Loucy (cell line): ENCODE measurements at regions not wholly inside any gene's neighbourhood (a gene's known extent, or its start where the extent isn't known, plus 50 kb on each side); places are given as distances from the start of the nearest gene placed in this dataset.
"Not testable (repeated sequence)": the region's sequence is repeated elsewhere in the genome, so short reads cannot be mapped to it uniquely, and the experiment has no call there.

Source experiments
- H2AFZ ChIP-seq: fragments of 200-600 bp; sonication (generic); 2 replicates; pipeline ENCODE4 v1.6.0; 2016; ENCODE audit warnings: antibody characterized with exemption, mild to moderate bottlenecking, low read length, moderate library complexity
- H3F3A ChIP-seq: fragments of 200-600 bp; 2 replicates; pipeline ENCODE4 v1.6.0; 2016; ENCODE audit warnings: antibody characterized with exemption, low read depth, mild to moderate bottlenecking
- H3K27me3 ChIP-seq: fragments of 200-600 bp; sonication (generic); 2 replicates; pipeline ENCODE4 v1.6.1; 2014; ENCODE audit warnings: low read length, mild to moderate bottlenecking; ENCODE audit not compliant: insufficient read depth, poor library complexity, severe bottlenecking
- H3K36me3 ChIP-seq: fragments of 200-600 bp; sonication (generic); 2 replicates; pipeline ENCODE4 v1.6.1; 2016; ENCODE audit warnings: low read length; ENCODE audit not compliant: insufficient read depth
- H3K4me1 ChIP-seq: fragments of 200-600 bp; sonication (generic); 2 replicates; pipeline ENCODE4 v1.5.1; 2014; ENCODE audit warnings: low read length, mild to moderate bottlenecking; ENCODE audit not compliant: insufficient read depth, poor library complexity, severe bottlenecking
- H3K4me2 ChIP-seq: fragments of 200-600 bp; sonication (generic); 2 replicates; pipeline ENCODE4 v1.6.0; 2014; ENCODE audit warnings: antibody characterized with exemption, low read length, low read depth, mild to moderate bottlenecking; ENCODE audit not compliant: poor library complexity, severe bottlenecking
- H3K4me3 ChIP-seq: fragments of 200-600 bp; sonication (generic); 2 replicates; pipeline ENCODE4 v1.5.1; 2014; ENCODE audit warnings: low read length, mild to moderate bottlenecking, mixed read lengths; ENCODE audit not compliant: poor library complexity, severe bottlenecking
- H3K79me2 ChIP-seq: fragments of 200-600 bp; sonication (generic); 2 replicates; pipeline ENCODE4 v1.6.1; 2014; ENCODE audit warnings: low read length; ENCODE audit not compliant: insufficient read depth
- H3K9ac ChIP-seq: fragments of 200-600 bp; sonication (generic); 2 replicates; pipeline ENCODE4 v1.6.0; 2014; ENCODE audit warnings: mild to moderate bottlenecking, low read depth, low read length, moderate library complexity; ENCODE audit not compliant: poor library complexity, severe bottlenecking
- H3K9me2 ChIP-seq: fragments of 200-600 bp; sonication (generic); replicated peaks from 2 replicates; pipeline ENCODE4 v1.6.1; 2016; ENCODE audit warnings: low read depth, low read length, mixed read lengths
- H3K9me3 ChIP-seq: fragments of 200-600 bp; sonication (generic); 2 replicates; pipeline ENCODE4 v1.6.1; 2014; ENCODE audit warnings: mild to moderate bottlenecking, antibody characterized with exemption, low read length, low read depth; ENCODE audit not compliant: insufficient read depth
- H4K20me1 ChIP-seq: fragments of 200-600 bp; sonication (generic); 2 replicates; pipeline ENCODE4 v1.6.0; 2014; ENCODE audit warnings: antibody characterized with exemption, low read length, mild to moderate bottlenecking; ENCODE audit not compliant: insufficient read depth, poor library complexity, severe bottlenecking

DNA sequence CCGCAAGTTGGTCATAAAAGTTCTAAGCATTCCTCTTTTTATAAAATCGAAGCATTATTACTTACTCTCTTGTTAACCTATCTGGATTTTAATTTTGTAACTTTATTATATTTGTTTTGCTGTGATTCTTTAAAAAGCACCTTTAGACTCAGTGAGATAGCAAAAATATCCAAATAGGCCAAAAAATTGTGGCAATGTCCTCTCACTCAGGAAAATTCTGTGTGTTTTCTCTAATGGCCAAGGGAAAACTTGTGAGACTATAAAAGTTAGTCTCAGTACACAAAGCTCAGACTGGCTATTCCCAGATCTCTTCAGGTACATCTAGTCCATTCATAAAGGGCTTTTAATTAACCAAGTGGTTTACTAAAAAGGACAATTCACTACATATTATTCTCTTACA is 386.4 kb downstream of the OR4F29 start, which contains the start of gene OR4F5:
Gene OR4F5, plus strand, starts transcription at position 301 of the 400 bp plus-strand sequence.
- H2AFZ ChIP-seq, H3K9ac ChIP-seq, H3K4me1 ChIP-seq, H3K36me3 ChIP-seq, H3K79me2 ChIP-seq, H3K27me3 ChIP-seq, H3F3A ChIP-seq, H3K4me3 ChIP-seq, H4K20me1 ChIP-seq, H3K4me2 ChIP-seq, H3K9me2 ChIP-seq, H3K9me3 ChIP-seq: not testable (repeated sequence)

DNA sequence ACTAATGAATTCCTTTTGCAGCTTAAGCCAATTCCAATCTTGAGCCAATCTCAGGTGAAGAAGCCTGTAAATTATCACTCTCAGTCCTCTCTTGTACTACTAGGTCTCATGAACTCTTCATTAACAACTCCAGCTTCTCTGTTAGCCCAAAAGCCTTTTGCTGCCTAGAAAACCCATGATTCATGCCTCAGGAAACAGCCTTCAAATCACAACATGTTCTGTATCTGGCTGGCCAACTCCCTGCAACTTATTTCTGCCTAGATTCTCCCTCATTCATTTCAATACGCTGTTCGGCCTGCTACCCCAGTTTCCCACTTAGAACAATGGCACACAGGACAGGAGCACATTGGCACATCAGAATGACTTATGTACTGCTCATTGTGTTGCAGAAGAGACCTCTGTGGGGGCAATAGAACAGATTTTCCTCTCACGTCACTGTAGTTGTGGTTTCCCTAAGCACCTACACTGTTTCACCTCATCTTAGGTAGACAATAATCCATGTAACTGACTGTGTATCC is 395.4 kb downstream of the OR4F29 start:
- not testable (repeated sequence) for H3K36me3 ChIP-seq, H3F3A ChIP-seq, H3K27me3 ChIP-seq, H3K4me1 ChIP-seq, H3K4me3 ChIP-seq, H3K9me3 ChIP-seq, H3K4me2 ChIP-seq, H3K79me2 ChIP-seq, H2AFZ ChIP-seq, H3K9ac ChIP-seq, H3K9me2 ChIP-seq, H4K20me1 ChIP-seq

DNA sequence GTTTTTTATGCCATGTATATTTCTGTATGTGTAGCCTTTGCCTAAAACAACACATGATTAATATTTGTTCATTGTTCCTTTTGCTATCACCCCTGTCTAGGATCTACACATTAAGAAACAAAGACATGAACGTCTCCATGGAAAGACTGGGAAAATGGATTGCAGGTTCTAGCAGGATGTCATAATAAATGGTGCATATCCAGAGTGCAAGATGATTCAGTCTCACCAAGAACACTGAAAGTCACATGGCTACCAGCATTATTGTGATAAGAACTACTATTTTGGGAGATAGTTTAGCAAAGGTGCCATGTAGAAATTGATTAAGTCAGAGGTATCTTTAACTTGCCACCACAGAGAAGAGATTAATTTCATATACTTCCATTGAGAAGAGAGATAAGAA is 398.3 kb downstream of the OR4F29 start:
- not testable (repeated sequence) for H3K4me2 ChIP-seq, H3K79me2 ChIP-seq, H2AFZ ChIP-seq, H3K4me1 ChIP-seq, H3K9me3 ChIP-seq, H3K4me3 ChIP-seq, H3F3A ChIP-seq, H4K20me1 ChIP-seq, H3K9me2 ChIP-seq, H3K9ac ChIP-seq, H3K36me3 ChIP-seq, H3K27me3 ChIP-seq

DNA sequence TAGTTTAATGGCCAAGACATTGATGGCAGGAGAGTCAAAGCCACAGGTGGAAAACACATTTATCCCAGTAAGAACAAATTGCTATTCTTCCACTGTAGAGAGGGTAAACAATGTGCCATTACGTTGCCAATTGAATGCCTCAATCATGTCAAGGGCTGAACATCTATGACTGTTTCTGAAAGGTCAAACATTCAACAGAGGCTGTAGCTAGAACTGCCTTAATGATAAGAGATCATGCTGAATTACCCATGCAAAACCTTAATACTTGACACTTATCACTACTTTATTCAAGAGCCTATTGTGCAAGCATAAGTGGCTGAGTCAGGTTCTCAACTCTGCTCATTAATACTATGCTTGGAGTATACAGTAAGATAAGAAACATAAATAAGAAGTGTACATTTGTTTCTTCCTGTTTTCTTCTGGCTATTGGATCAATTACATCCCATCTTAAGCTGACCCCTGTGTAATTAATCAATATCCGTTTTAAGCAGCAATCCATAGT is 409.5 kb downstream of the OR4F29 start:
- not testable (repeated sequence) for H3K4me1 ChIP-seq

DNA sequence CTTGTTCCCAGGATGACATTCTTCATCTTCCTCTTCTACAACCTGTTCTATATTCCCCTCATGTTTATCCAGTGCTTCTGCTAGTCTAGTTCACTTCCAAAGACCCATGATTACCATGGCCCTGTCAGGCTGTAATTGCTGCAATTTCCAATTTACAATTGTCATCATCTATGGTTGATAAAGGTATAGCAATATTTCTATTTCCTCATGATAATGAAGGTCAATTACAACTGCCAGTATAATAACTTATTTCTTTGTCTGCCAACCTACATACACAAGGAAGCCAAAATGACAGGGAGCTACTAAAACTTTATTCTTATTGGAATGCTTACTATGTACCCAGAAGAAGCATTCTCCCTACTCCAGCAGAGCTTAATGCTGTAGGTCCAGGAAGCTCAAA is 410.3 kb downstream of the OR4F29 start:
- H3K9me3 ChIP-seq, H4K20me1 ChIP-seq, H3K27me3 ChIP-seq, H2AFZ ChIP-seq, H3K4me3 ChIP-seq, H3K4me1 ChIP-seq, H3F3A ChIP-seq, H3K4me2 ChIP-seq, H3K9me2 ChIP-seq, H3K79me2 ChIP-seq, H3K36me3 ChIP-seq, H3K9ac ChIP-seq: not testable (repeated sequence)

More for the DNA sequence above, 409.5 kb downstream of the OR4F29 start:
- not testable (repeated sequence) for H3K36me3 ChIP-seq, H3K9ac ChIP-seq, H3K27me3 ChIP-seq, H3K9me3 ChIP-seq, H3K79me2 ChIP-seq, H3K4me2 ChIP-seq, H3K4me3 ChIP-seq, H2AFZ ChIP-seq, H3F3A ChIP-seq, H4K20me1 ChIP-seq, H3K9me2 ChIP-seq

DNA sequence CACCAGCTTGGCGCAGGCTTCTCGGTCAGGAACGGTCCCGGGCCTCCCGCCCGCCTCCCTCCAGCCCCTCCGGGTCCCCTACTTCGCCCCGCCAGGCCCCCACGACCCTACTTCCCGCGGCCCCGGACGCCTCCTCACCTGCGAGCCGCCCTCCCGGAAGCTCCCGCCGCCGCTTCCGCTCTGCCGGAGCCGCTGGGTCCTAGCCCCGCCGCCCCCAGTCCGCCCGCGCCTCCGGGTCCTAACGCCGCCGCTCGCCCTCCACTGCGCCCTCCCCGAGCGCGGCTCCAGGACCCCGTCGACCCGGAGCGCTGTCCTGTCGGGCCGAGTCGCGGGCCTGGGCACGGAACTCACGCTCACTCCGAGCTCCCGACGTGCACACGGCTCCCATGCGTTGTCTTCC is 422.3 kb downstream of the OR4F29 start:
- H2AFZ ChIP-seq, H3K9me2 ChIP-seq, H3K27me3 ChIP-seq, H3K36me3 ChIP-seq, H3K4me1 ChIP-seq, H3K4me3 ChIP-seq, H3K9ac ChIP-seq, H3K9me3 ChIP-seq, H3F3A ChIP-seq, H4K20me1 ChIP-seq, H3K4me2 ChIP-seq, H3K79me2 ChIP-seq: not testable (repeated sequence)

DNA sequence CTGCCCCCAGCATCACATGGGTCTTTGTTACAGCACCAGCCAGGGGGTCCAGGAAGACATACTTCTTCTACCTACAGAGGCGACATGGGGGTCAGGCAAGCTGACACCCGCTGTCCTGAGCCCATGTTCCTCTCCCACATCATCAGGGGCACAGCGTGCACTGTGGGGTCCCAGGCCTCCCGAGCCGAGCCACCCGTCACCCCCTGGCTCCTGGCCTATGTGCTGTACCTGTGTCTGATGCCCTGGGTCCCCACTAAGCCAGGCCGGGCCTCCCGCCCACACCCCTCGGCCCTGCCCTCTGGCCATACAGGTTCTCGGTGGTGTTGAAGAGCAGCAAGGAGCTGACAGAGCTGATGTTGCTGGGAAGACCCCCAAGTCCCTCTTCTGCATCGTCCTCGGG is 434.2 kb downstream of the OR4F29 start:
- not testable (repeated sequence) for H3K4me2 ChIP-seq, H3K4me3 ChIP-seq, H3K36me3 ChIP-seq, H3K4me1 ChIP-seq, H3K9me3 ChIP-seq, H3K27me3 ChIP-seq, H3K79me2 ChIP-seq, H3F3A ChIP-seq, H3K9me2 ChIP-seq, H2AFZ ChIP-seq, H3K9ac ChIP-seq, H4K20me1 ChIP-seq
